BLaER1 treated with 17β-estradiol and CSF1 and Interleukin-3, amounts not matched to agents 10 nM and 100 nM (cell line): ENCODE measurements at regions not wholly inside any gene's neighbourhood (a gene's known extent, or its start where the extent isn't known, plus 50 kb on each side); places are given as distances from the start of the nearest gene placed in this dataset.

Source experiments
- H3K27ac ChIP-seq, 11 experiments: shearing (Covaris generic); formaldehyde crosslinking; 2 replicates each; pipeline ENCODE4 v1.8.1; 2022
- H3K27me3 ChIP-seq, 11 experiments: shearing (Covaris generic); formaldehyde crosslinking; 2 replicates each; pipeline ENCODE4 v1.8.1; 2022
- H3K36me3 ChIP-seq, 11 experiments: shearing (Covaris generic); formaldehyde crosslinking; 2 replicates each; pipeline ENCODE4 v1.8.1; 2022
- H3K4me1 ChIP-seq, 10 experiments: shearing (Covaris generic); formaldehyde crosslinking; 2 replicates each; pipeline ENCODE4 v1.8.1; 2022
- H3K4me2 ChIP-seq, 11 experiments: shearing (Covaris generic); formaldehyde crosslinking; 2 replicates each; pipeline ENCODE4 v1.8.1; 2022
- H3K4me3 ChIP-seq, 10 experiments: shearing (Covaris generic); formaldehyde crosslinking; 2 replicates each; pipeline ENCODE4 v1.8.1; 2022
- H3K9ac ChIP-seq, 11 experiments: shearing (Covaris generic); formaldehyde crosslinking; 2 replicates each; pipeline ENCODE4 v1.8.1; 2022
- H3K9me3 ChIP-seq, 11 experiments: shearing (Covaris generic); formaldehyde crosslinking; replicated peaks in 1 of 11; 2 replicates each; pipeline ENCODE4 v1.8.1; 2022
- H4K20me1 ChIP-seq, 11 experiments: shearing (Covaris generic); formaldehyde crosslinking; 2 replicates each; pipeline ENCODE4 v1.8.1; 2022
- Cebpa-rat ChIP-seq, 11 experiments: shearing (Covaris generic); IDR thresholded peaks; 2 replicates each; pipeline ENCODE4 v1.8.1; 2022

- H3K36me3 ChIP-seq: no peaks in the 10 kb centered on the region
Measured at GRCh38 chr5:109588281-109589035, 101.3 kb upstream of the MAN2A1 start.

GRCh38 chr5:109584986-109585599 lies 104.6 kb upstream of the MAN2A1 start:
- no peak for TF ChIP-seq Cebpa-rat (IDR thresholded peaks at IDR 0.05)
- H4K20me1 ChIP-seq: no peaks in the 10 kb centered on the region
- no peaks in the 10 kb centered on the region for H3K27me3 ChIP-seq
- H3K27ac ChIP-seq: no peak overlapping the region
- no peak overlapping the region for H3K9ac ChIP-seq
- H3K4me2 ChIP-seq: no peak overlapping the region
- no peaks in the 10 kb centered on the region for H3K4me1 ChIP-seq
- H3K36me3 ChIP-seq: no peaks in the 10 kb centered on the region
- H3K4me3 ChIP-seq: no peak overlapping the region
- H3K9me3 ChIP-seq: no peaks in the 10 kb centered on the region

More at GRCh38 chr5:109588281-109589035, 101.3 kb upstream of the MAN2A1 start:
- Histone ChIP-seq H4K20me1 (no peaks in the 10 kb centered on the region), H3K9me3 (no peaks in the 10 kb centered on the region), H3K4me1 (no peaks in the 10 kb centered on the region), H3K4me2 (no peak overlapping the region), H3K9ac (no peak overlapping the region), H3K4me3 (no peak overlapping the region), H3K27me3 (no peaks in the 10 kb centered on the region), H3K27ac (no peak overlapping the region)
- TF ChIP-seq Cebpa-rat (IDR thresholded peaks at IDR 0.05): no peak

GRCh38 chr5:109580225-109580624 lies 109.5 kb upstream of the MAN2A1 start:
- Histone ChIP-seq H3K4me3 (no peak overlapping the region), H3K27ac (no peak overlapping the region), H3K36me3 (no peaks in the 10 kb centered on the region), H3K9ac (no peak overlapping the region), H4K20me1 (no peaks in the 10 kb centered on the region), H3K27me3 (no peaks in the 10 kb centered on the region), H3K9me3 (no peaks in the 10 kb centered on the region), H3K4me2 (no peak overlapping the region), H3K4me1 (no peaks in the 10 kb centered on the region)
- TF ChIP-seq Cebpa-rat (IDR thresholded peaks at IDR 0.05): no peak

GRCh38 chr5:109575506-109575905 lies 114.2 kb upstream of the MAN2A1 start:
- Histone ChIP-seq H3K4me3 (no peak overlapping the region), H3K9me3 (no peaks in the 10 kb centered on the region), H3K36me3 (no peaks in the 10 kb centered on the region), H4K20me1 (no peaks in the 10 kb centered on the region), H3K27ac (no peak overlapping the region), H3K9ac (no peak overlapping the region), H3K27me3 (no peaks in the 10 kb centered on the region), H3K4me1 (no peaks in the 10 kb centered on the region), H3K4me2 (no peak overlapping the region)
- no peak for TF ChIP-seq Cebpa-rat (IDR thresholded peaks at IDR 0.05)

- no peak overlapping the region for H3K9ac ChIP-seq
- H4K20me1 ChIP-seq: no peaks in the 10 kb centered on the region
- no peaks in the 10 kb centered on the region for H3K36me3 ChIP-seq
- no peaks in the 10 kb centered on the region for H3K4me1 ChIP-seq
- no peak for TF ChIP-seq Cebpa-rat (IDR thresholded peaks at IDR 0.05)
- peaks cover 0 to 5% (median 0%) of the 10 kb centered on the region in 11 experiments; a peak in 1 of 22 replicates for H3K9me3 ChIP-seq
- no peak overlapping the region for H3K27ac ChIP-seq
- no peak overlapping the region for H3K4me2 ChIP-seq
- H3K27me3 ChIP-seq: no peaks in the 10 kb centered on the region
- no peak overlapping the region for H3K4me3 ChIP-seq
Measured at GRCh38 chr5:109574985-109575384, 114.7 kb upstream of the MAN2A1 start.

- Histone ChIP-seq H3K4me1 (no peaks in the 10 kb centered on the region), H3K27ac (no peak overlapping the region), H3K36me3 (no peaks in the 10 kb centered on the region), H3K9me3 (peaks cover 0 to 7% (median 0%) of the 10 kb centered on the region in 11 experiments; a peak in 1 of 22 replicates), H3K9ac (no peak overlapping the region), H3K27me3 (no peaks in the 10 kb centered on the region), H4K20me1 (no peaks in the 10 kb centered on the region), H3K4me3 (no peak overlapping the region), H3K4me2 (no peak overlapping the region)
- no peak for TF ChIP-seq Cebpa-rat (IDR thresholded peaks at IDR 0.05)
Measured at GRCh38 chr5:109573766-109574165, 116.0 kb upstream of the MAN2A1 start.

- TF ChIP-seq Cebpa-rat (IDR thresholded peaks at IDR 0.05): no peak
- Histone ChIP-seq H3K27me3 (no peaks in the 10 kb centered on the region), H3K36me3 (no peaks in the 10 kb centered on the region), H3K4me3 (no peak overlapping the region), H3K9me3 (peaks cover 0 to 7% (median 0%) of the 10 kb centered on the region in 11 experiments; a peak in 1 of 22 replicates), H3K9ac (no peak overlapping the region), H3K4me1 (no peaks in the 10 kb centered on the region), H3K4me2 (no peak overlapping the region), H4K20me1 (no peaks in the 10 kb centered on the region), H3K27ac (no peak overlapping the region)
Measured at GRCh38 chr5:109573256-109573655, 116.5 kb upstream of the MAN2A1 start.

GRCh38 chr5:109571785-109572184 lies 117.9 kb upstream of the MAN2A1 start:
- Histone ChIP-seq H3K4me3 (no peak overlapping the region), H3K36me3 (no peaks in the 10 kb centered on the region), H4K20me1 (no peaks in the 10 kb centered on the region), H3K27ac (no peak overlapping the region), H3K27me3 (no peaks in the 10 kb centered on the region), H3K9me3 (peaks cover 0 to 7% (median 0%) of the 10 kb centered on the region in 11 experiments; a peak in 1 of 22 replicates), H3K4me2 (no peak overlapping the region), H3K4me1 (no peaks in the 10 kb centered on the region), H3K9ac (no peak overlapping the region)
- no peak for TF ChIP-seq Cebpa-rat (IDR thresholded peaks at IDR 0.05)

GRCh38 chr5:109570362-109570874 lies 119.3 kb upstream of the MAN2A1 start:
- no peaks in the 10 kb centered on the region for H3K36me3 ChIP-seq
- no peak overlapping the region for H3K4me2 ChIP-seq
- no peak overlapping the region for H3K27ac ChIP-seq
- no peaks in the 10 kb centered on the region for H3K27me3 ChIP-seq
- H3K4me3 ChIP-seq: no peak overlapping the region
- no peaks in the 10 kb centered on the region for H4K20me1 ChIP-seq
- TF ChIP-seq Cebpa-rat (IDR thresholded peaks at IDR 0.05): no peak
- no peaks in the 10 kb centered on the region for H3K4me1 ChIP-seq
- H3K9ac ChIP-seq: no peak overlapping the region
- H3K9me3 ChIP-seq: peaks cover 0 to 7% (median 0%) of the 10 kb centered on the region in 11 experiments; a peak in 1 of 22 replicates
